Testis (tissue), 2 donors: ENCODE measurements at regions not wholly inside any gene's neighbourhood (a gene's known extent, or its start where the extent isn't known, plus 50 kb on each side); places are given as distances from the start of the nearest gene placed in this dataset.

Source experiments
- CTCF ChIP-seq, 3 experiments: fragments of 450-650 bp in 2 of 3; fragments of 200-600 bp in 1 of 3; sonication (generic) in 1 of 3; IDR thresholded peaks; one replicate each; pipeline ENCODE4 v1.5.1; 2016 to 2019; ENCODE audit warnings: antibody characterized with exemption in 3 of 3, mild to moderate bottlenecking in 2 of 3, moderate library complexity in 1 of 3
- POLR2A ChIP-seq: fragments of 450-650 bp; IDR thresholded peaks from one replicate; pipeline ENCODE4 v1.6.1; 2017; ENCODE audit warnings: antibody characterized with exemption, mild to moderate bottlenecking, moderate library complexity

DNA sequence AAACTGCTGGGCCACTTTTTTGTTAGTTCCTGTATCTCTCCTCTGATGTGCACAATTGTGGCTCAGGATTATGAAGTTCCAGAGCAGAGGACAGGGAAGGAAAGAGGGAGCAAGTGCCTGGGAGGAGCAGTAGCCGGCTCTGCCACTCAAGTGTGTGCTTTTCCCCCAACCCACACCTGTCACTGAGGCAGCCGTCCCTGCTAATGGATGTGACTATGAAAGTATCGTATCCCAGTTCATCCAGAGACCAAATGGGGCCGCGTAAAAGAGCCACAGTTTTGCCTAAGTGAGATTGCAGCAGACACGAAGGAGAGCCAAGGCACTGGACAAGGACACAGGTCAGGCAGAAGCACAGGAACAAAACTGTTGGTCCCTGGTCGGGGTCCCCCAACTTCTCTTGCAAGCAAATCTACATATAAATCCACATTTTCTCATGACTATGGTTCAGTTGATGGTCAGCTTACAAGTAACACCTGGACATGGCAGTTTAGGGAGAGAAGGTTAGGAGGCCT lies 204.7 kb downstream of the RHOU start:
- TF ChIP-seq CTCF (IDR thresholded peaks at IDR 0.05) (no peak), POLR2A (no peak)
